Caco-2 (cell line): ENCODE measurements at regions not wholly inside any gene's neighbourhood (a gene's known extent, or its start where the extent isn't known, plus 50 kb on each side); places are given as distances from the start of the nearest gene placed in this dataset.
A peak's percentile ranks its signal among the peaks of the same experiment; 100 is the strongest.

ENCODE experiments used
- BruUV-seq: library from RNA; stranded (reverse); fragments of 400-500 nt; replicated peaks from 2 replicates; lab custom pipeline; 2021; lab: Mats Ljungman, UMichigan
- CTCF ChIA-PET: fragments of 300-600 bp; sonication (Branson Sonifier 250); formaldehyde crosslinking; loops from one replicate; lab custom pipeline; 2022; ENCODE audit warnings: antibody characterized with exemption; lab: Charles Lee
- POLR2A ChIA-PET: fragments of 300-600 bp; sonication (Branson Sonifier 250); formaldehyde crosslinking; loops from one replicate; lab custom pipeline; 2022; ENCODE audit warnings: antibody characterized with exemption; lab: Charles Lee
- DNase-seq, 2 experiments: peaks; one replicate each; pipeline versions ENCODE4 v3.0.0 to v3.0.0-alpha.2; 2020 to 2022
- H3K27me3 ChIP-seq: replicated peaks from 2 replicates; pipeline ENCODE4 v1.6.0; 2011; ENCODE audit warnings: low read length; ENCODE audit not compliant: control insufficient read depth, insufficient read depth
- H3K36me3 ChIP-seq: 2 replicates; pipeline ENCODE4 v1.5.1; 2011; ENCODE audit warnings: low read length; ENCODE audit not compliant: control insufficient read depth, insufficient read depth
- H3K4me1 ChIP-seq: fragments of 250-450 bp; sonication (Bioruptor Pico); 2 replicates; pipeline ENCODE4 v1.5.1; 2020; ENCODE audit warnings: mild to moderate bottlenecking
- H3K4me3 ChIP-seq: 2 replicates; pipeline ENCODE4 v1.5.1; 2011; ENCODE audit warnings: low read depth, mild to moderate bottlenecking, control low read depth, low read length
- H3K9me3 ChIP-seq: fragments of 250-450 bp; sonication (Bioruptor Pico); 2 replicates; pipeline ENCODE4 v1.5.1; 2020; ENCODE audit warnings: mild to moderate bottlenecking, moderate library complexity
- H3K27ac Mint-ChIP-seq: one replicate; pipeline ENCODE4 v1.8.0; 2022; ENCODE audit warnings: mixed read lengths; ENCODE audit not compliant: unreplicated experiment
- H3K27me3 Mint-ChIP-seq: one replicate; pipeline ENCODE4 v1.8.0; 2022; ENCODE audit warnings: mixed read lengths; ENCODE audit not compliant: insufficient read depth, unreplicated experiment
- H3K36me3 Mint-ChIP-seq: one replicate; pipeline ENCODE4 v1.8.0; 2022; ENCODE audit warnings: mild to moderate bottlenecking, mixed read lengths; ENCODE audit not compliant: insufficient read depth, unreplicated experiment
- H3K4me1 Mint-ChIP-seq: one replicate; pipeline ENCODE4 v1.8.0; 2022; ENCODE audit warnings: low read depth, mixed read lengths; ENCODE audit not compliant: unreplicated experiment
- H3K4me3 Mint-ChIP-seq: one replicate; pipeline ENCODE4 v1.8.0; 2022; ENCODE audit warnings: mild to moderate bottlenecking, moderate library complexity, mixed read lengths; ENCODE audit not compliant: unreplicated experiment
- H3K9me3 Mint-ChIP-seq: one replicate; pipeline ENCODE4 v1.8.0; 2022; ENCODE audit warnings: mixed read lengths; ENCODE audit not compliant: unreplicated experiment
- CTCF ChIP-seq, 2 experiments: fragments of 200-600 bp in 1 of 2; IDR thresholded peaks; 1 replicate in 1 of 2; 2 replicates in 1 of 2; pipeline versions ENCODE4 v1.5.1 to v1.8.0; 2011 to 2022; ENCODE audit warnings: antibody characterized with exemption in 1 of 2, control low read depth in 1 of 2, inconsistent platforms in 1 of 2, low read depth in 1 of 2, low read length in 1 of 2, mild to moderate bottlenecking in 1 of 2, moderate library complexity in 1 of 2; ENCODE audit not compliant: insufficient read depth in 1 of 2, severe bottlenecking in 1 of 2, unreplicated experiment in 1 of 2
- intact Hi-C: fragments of 100-400 bp; cut with micrococcal nuclease; formaldehyde crosslinking; loops from one replicate; pipeline ENCODE4 v1.10.0; 2022; ENCODE audit not compliant: unreplicated experiment

GRCh38 chr4:66575008-66575696 is 904.9 kb upstream of the EPHA5 start:
- ChIA-PET POLR2A (no interaction called here), CTCF (no interaction called here)
- H3K36me3 ChIP-seq: no peaks in the 10 kb centered on the region
- peak overlapping the region; percentile 8 for H3K27ac Mint-ChIP-seq
- no peak for TF ChIP-seq CTCF (IDR thresholded peaks at IDR 0.05; ENCODE audit: insufficient read depth in 1 of 2, low read depth in 1 of 2, low read length in 1 of 2, severe bottlenecking in 1 of 2, unreplicated experiment in 1 of 2)
- no TSS peak for BruUV-seq
- H3K27me3 ChIP-seq: no peaks in the 10 kb centered on the region
- H3K27me3 Mint-ChIP-seq: no peaks in the 10 kb centered on the region
- no peak overlapping the region for H3K4me3 ChIP-seq
- no peaks in the 10 kb centered on the region for H3K9me3 ChIP-seq
- intact Hi-C loops: no loop called here
- peak overlapping the region; percentile 44 for H3K4me3 Mint-ChIP-seq
- H3K9me3 Mint-ChIP-seq: no peaks in the 10 kb centered on the region
- peaks cover 8% of the 10 kb centered on the region for H3K4me1 ChIP-seq
- peak; percentile 48 to 74 for DNase-seq
- H3K36me3 Mint-ChIP-seq: no peaks in the 10 kb centered on the region
- H3K4me1 Mint-ChIP-seq: no peaks in the 10 kb centered on the region

- DNase-seq: no peak
- Histone ChIP-seq H3K4me3 (no peak overlapping the region), H3K27me3 (no peaks in the 10 kb centered on the region), H3K4me1 (peaks cover 8% of the 10 kb centered on the region), H3K9me3 (no peaks in the 10 kb centered on the region), H3K36me3 (no peaks in the 10 kb centered on the region)
- TF ChIP-seq CTCF (IDR thresholded peaks at IDR 0.05; ENCODE audit: insufficient read depth in 1 of 2, low read depth in 1 of 2, low read length in 1 of 2, severe bottlenecking in 1 of 2, unreplicated experiment in 1 of 2): no peak
- Mint-ChIP-seq H3K9me3 (no peaks in the 10 kb centered on the region), H3K4me3 (no peak overlapping the region), H3K4me1 (no peaks in the 10 kb centered on the region), H3K27me3 (no peaks in the 10 kb centered on the region), H3K27ac (no peak overlapping the region), H3K36me3 (no peaks in the 10 kb centered on the region)
- POLR2A ChIA-PET: no interaction called here
- BruUV-seq: no TSS peak
- CTCF ChIA-PET: no interaction called here
- intact Hi-C loops: no loop called here
Observed at GRCh38 chr4:66574145-66574978, 904.1 kb upstream of the EPHA5 start.

- Mint-ChIP-seq H3K36me3 (no peaks in the 10 kb centered on the region), H3K4me3 (no peak overlapping the region), H3K9me3 (no peaks in the 10 kb centered on the region), H3K27me3 (no peaks in the 10 kb centered on the region), H3K4me1 (no peaks in the 10 kb centered on the region), H3K27ac (no peak overlapping the region)
- no TSS peak for BruUV-seq
- Histone ChIP-seq H3K4me1 (peaks cover 8% of the 10 kb centered on the region), H3K27me3 (no peaks in the 10 kb centered on the region), H3K4me3 (no peak overlapping the region), H3K36me3 (no peaks in the 10 kb centered on the region), H3K9me3 (no peaks in the 10 kb centered on the region)
- intact Hi-C loops: no loop called here
- CTCF ChIA-PET: no interaction called here
- no peak for DNase-seq
- POLR2A ChIA-PET: no interaction called here
- TF ChIP-seq CTCF (IDR thresholded peaks at IDR 0.05; ENCODE audit: insufficient read depth in 1 of 2, low read depth in 1 of 2, low read length in 1 of 2, severe bottlenecking in 1 of 2, unreplicated experiment in 1 of 2): no peak
Observed at GRCh38 chr4:66572949-66573348, 902.7 kb upstream of the EPHA5 start.
